Small intestine (tissue), 7 donors: ENCODE measurements at regions not wholly inside any gene's neighbourhood (a gene's known extent, or its start where the extent isn't known, plus 50 kb on each side); places are given as distances from the start of the nearest gene placed in this dataset.

Experiments used
- DNase-seq, 2 donors: peaks; one replicate each; pipeline versions ENCODE4 v3.0.0 to v3.0.0-alpha.2; 2013
- FAIRE-seq: peaks from 2 replicates; lab custom pipeline; 2012; peaks lifted over from hg19 to GRCh38; lab: Jason Lieb, UNC
- H3K27ac ChIP-seq, 3 donors: one replicate each; pipeline ENCODE4 v1.5.1; 2013; ENCODE audit warnings: low read length in 2 of 3, mild to moderate bottlenecking in 2 of 3, control low read depth in 1 of 3, inconsistent platforms in 1 of 3, low read depth in 1 of 3, moderate library complexity in 1 of 3
- H3K27me3 ChIP-seq, 3 donors: one replicate each; pipeline ENCODE4 v1.6.1; 2013; ENCODE audit warnings: low read length in 3 of 3, inconsistent platforms in 1 of 3; ENCODE audit not compliant: control insufficient read depth in 3 of 3, insufficient read depth in 3 of 3
- H3K36me3 ChIP-seq, 3 donors: one replicate each; pipeline ENCODE4 v1.6.1; 2013; ENCODE audit warnings: low read length in 3 of 3, inconsistent platforms in 1 of 3, low read depth in 1 of 3, mild to moderate bottlenecking in 1 of 3, moderate library complexity in 1 of 3; ENCODE audit not compliant: control insufficient read depth in 3 of 3, insufficient read depth in 2 of 3
- H3K4me1 ChIP-seq, 3 donors: one replicate each; pipeline ENCODE4 v1.6.1; 2013; ENCODE audit warnings: low read length in 2 of 3, inconsistent platforms in 1 of 3, low read depth in 1 of 3, mild to moderate bottlenecking in 1 of 3, moderate library complexity in 1 of 3; ENCODE audit not compliant: control insufficient read depth in 3 of 3, insufficient read depth in 2 of 3
- H3K4me3 ChIP-seq, 3 donors: one replicate each; pipeline ENCODE4 v1.5.1; 2013; ENCODE audit warnings: low read length in 3 of 3, control low read depth in 1 of 3, inconsistent platforms in 1 of 3, low read depth in 1 of 3, mild to moderate bottlenecking in 1 of 3, moderate library complexity in 1 of 3
- H3K9me3 ChIP-seq, 2 donors: one replicate each; pipeline ENCODE4 v1.6.1; 2013; ENCODE audit warnings: low read depth in 1 of 2, low read length in 1 of 2; ENCODE audit not compliant: control insufficient read depth in 2 of 2, insufficient read depth in 1 of 2
- WGBS, 3 donors: extraction: QIAGEN DNeasy Blood & Tissue Kit; methylation state at CpG; one replicate each; pipeline ENCODE4 v1.1.7; 2013; 5-methylcytosine and 5-hydroxymethylcytosine counted together
- donor health status: healthy with polysubstance abuse.
- donor health status: control.
- donor health status: control.
- donor health status: Bipolar disorder and iron deficiency.
- donor health status: healthy.

DNA sequence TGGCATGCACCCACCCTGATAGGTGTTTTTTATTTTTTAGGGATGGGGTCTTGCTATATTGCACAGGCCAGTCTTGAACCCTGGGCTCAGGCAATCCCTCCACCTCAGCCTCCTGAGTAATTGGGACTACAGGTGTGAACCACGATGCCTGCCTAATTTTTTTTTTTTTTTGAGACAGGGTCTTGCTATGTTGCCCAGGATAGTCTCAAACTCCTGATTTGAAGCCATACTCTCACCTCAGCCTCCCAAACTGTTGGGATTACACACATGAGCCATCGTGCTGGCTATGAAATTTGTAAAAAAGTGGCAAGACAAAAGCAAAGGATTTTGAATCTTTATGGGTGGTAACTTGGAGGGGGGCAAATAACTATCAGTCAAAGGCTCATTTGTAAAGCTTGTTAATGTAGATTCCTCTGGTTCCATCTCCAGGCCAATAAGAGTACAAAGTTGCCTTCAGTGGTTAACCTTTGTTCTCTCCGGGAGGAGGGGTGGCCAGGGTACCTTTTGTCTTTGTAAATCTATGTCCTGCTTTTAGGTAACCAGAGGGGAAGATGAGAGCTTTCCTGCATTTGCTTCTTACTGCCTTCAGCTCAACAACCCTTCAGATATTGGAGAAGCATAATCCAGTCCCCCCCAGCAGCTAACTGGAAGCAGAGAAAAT is 372.0 kb upstream of the JARID2 start:
- no peak for FAIRE-seq
- WGBS, 3 donors, result 33 to 74% (median 43%) methylated on average over 3 of the region's 3 CpGs
- H3K9me3 ChIP-seq, result no peaks in the 10 kb centered on the region

DNA sequence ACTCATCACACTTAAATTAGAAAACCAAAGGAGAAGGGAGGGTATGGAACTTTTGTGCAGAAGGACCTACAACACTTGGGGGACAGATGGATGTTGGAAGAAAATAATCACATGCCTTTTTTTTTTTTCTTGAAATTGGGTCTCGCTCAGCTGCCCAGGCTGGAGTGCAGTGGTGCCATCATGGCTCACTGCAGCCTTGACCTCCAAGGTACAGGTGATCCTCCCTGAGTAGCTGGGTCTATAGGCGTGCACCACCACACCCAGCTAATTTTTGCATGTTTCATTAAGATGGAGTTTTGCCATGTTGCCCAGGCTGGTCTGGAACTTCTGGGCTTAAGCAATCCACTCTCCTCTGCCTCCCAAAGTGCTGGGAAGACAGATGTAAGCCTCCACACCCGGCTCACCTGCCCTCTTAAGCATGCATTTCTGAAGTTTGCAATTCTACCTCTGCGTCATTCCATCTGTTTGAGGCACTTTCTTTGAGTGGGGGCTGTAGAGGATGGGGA is 370.8 kb upstream of the JARID2 start:
- whole genome bisulfite sequencing, 3 donors, result 96 to 98% (median 96%) methylated on average over 4 of the region's 4 CpGs
- FAIRE-seq, result no peak

More for the DNA sequence above, 372.0 kb upstream of the JARID2 start:
- Histone ChIP-seq H3K27ac (no peak overlapping the region), H3K36me3 (no peaks in the 10 kb centered on the region), H3K4me1 (peaks cover 3 to 5% (median 4%) of the 10 kb centered on the region in 3 donors), H3K4me3 (no peak overlapping the region), H3K27me3 (no peaks in the 10 kb centered on the region)
- peak; percentile 54 to 68 for DNase-seq

DNA sequence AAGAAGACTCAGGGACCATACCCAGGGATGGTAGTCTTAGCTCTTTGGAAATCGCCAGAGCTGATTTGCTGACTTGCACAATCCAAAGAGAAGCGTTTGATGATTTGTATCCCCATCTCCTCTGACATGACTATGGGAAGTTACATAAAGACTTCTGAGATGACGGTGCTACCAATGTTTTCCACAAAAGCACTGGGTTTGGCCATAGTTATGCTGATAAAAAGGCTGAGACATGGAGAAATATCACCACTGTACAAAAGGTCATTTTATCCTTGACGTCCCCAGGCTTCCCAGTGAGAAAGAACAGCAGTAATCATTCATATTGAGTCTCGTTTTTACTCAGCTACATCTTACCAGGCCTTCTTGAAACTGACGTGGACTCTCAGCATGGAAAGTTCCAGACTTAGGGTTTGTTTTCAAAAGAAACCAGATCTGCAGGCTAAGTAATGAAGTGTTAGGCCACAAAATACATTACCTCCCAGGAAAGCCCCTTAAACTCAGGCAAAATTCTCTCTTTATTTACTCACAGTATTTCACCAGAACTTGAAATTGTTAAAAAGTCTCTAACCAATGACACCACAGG is 370.3 kb upstream of the JARID2 start:
- Histone ChIP-seq H3K9me3 (no peaks in the 10 kb centered on the region), H3K4me1 (peaks cover 3 to 5% (median 4%) of the 10 kb centered on the region in 3 donors), H3K27ac (no peak overlapping the region), H3K27me3 (no peaks in the 10 kb centered on the region), H3K36me3 (no peaks in the 10 kb centered on the region), H3K4me3 (no peak overlapping the region)
- FAIRE-seq (no peak), DNase-seq (no peak)
- 64 to 86% (median 76%) methylated on average over 6 of the region's 6 CpGs for WGBS, 3 donors

More for the DNA sequence above, 370.8 kb upstream of the JARID2 start:
- DNase-seq, result no peak
- H3K4me3 ChIP-seq, result no peak overlapping the region
- H3K9me3 ChIP-seq, result no peaks in the 10 kb centered on the region
- no peaks in the 10 kb centered on the region for H3K36me3 ChIP-seq
- peaks cover 3 to 5% (median 4%) of the 10 kb centered on the region in 3 donors for H3K4me1 ChIP-seq
- H3K27me3 ChIP-seq, result no peaks in the 10 kb centered on the region
- H3K27ac ChIP-seq, result no peak overlapping the region

DNA sequence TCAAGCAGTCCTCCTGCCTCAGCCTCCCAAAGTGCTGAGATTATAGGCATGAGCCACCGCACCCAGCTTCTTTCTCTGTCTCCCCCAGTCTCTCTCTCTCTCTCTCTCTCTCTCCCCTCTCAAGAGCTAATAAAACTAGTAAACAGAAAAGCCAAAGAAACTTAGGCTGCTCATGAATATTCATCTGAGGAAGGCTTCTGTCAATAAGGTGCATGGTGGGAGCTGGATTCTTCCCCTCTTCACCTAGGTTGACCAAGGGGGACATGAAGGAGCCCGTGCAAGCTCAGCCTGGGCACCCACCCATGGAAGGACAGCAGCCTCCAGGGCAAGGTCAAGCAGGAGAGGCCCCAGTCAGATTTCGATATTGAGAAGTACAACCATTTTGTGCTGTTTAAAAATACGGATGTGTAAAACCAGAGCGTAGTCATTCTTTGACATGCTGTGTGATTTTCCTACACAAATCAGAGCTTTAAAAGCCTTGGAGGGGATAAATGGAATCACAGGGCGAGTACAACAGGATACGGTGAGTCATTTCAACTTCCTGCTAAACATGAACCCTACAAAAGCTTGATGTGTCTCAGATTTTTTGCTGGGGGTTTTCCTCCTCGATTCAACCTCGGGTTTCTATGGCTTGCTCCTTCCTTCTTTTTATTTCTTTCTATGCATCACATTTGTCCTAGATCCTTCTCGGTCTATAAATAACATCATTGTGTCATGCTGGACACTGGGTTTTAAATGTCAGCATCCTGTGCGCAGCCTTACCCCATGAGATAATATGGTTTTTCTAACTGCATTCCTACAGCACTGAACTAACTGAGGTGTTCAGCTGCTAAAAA is 368.9 kb upstream of the JARID2 start:
- FAIRE-seq, result no peak
- WGBS, 3 donors, result 50 to 72% (median 60%) methylated on average over 11 of the region's 11 CpGs

DNA sequence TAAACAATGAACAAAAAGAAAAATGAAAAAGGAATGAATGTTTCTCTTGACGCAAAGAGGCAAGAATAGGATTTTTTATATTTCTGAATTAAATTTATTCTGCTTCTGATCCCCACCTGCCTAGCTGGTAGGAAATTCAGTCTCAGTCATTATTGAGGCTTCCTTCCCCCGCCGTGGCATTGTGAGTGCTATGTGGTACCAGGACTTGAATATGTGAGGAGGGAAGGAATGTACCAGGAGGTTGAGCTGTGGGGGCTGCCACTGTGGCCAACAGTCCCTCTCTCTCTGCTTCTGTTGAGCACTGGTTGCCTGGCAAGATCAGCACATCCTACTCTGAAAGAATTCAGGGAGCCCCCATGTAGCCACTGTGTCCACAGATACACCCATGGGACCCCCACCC is 368.1 kb upstream of the JARID2 start:
- no peak overlapping the region for H3K4me3 ChIP-seq
- H3K27me3 ChIP-seq, result no peaks in the 10 kb centered on the region
- no peaks in the 10 kb centered on the region for H3K36me3 ChIP-seq
- FAIRE-seq (no peak), DNase-seq (no peak)
- no peaks in the 10 kb centered on the region for H3K9me3 ChIP-seq
- H3K4me1 ChIP-seq, result peaks cover 4 to 6% (median 5%) of the 10 kb centered on the region in 3 donors
- peak overlapping the region in 1 of 3 donors; percentile 30 for H3K27ac ChIP-seq
- 89 to 96% (median 90%) methylated on average over 3 of the region's 3 CpGs for WGBS, 3 donors

More for the DNA sequence above, 368.9 kb upstream of the JARID2 start:
- no peaks in the 10 kb centered on the region for H3K36me3 ChIP-seq
- H3K4me1 ChIP-seq, result peaks cover 3 to 5% (median 4%) of the 10 kb centered on the region in 3 donors
- no peaks in the 10 kb centered on the region for H3K9me3 ChIP-seq
- no peaks in the 10 kb centered on the region for H3K27me3 ChIP-seq
- DNase-seq, result no peak
- H3K27ac ChIP-seq, result peak overlapping the region in 1 of 3 donors; percentile 85
- no peak overlapping the region for H3K4me3 ChIP-seq

DNA sequence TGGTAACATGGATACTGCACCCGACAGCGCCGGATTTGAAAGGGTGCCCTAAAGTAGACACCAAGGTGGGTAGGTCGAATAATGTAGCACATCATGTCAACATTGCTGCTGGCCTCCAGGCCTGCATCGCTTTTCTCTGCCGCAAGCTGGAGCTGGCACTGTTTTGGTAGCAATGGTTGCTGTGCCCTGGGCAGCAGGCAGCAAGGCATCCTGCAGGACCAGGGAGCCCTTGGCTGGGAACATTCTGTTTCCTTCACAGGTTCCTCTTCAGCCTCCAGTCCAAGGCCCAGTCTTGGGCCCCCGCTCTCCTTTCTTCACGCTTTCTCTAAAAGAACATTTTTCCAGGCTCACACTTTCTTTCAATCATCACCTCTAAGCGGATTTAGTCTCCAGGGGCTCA is 365.8 kb upstream of the JARID2 start:
- Histone ChIP-seq H3K27me3 (no peaks in the 10 kb centered on the region), H3K9me3 (no peaks in the 10 kb centered on the region), H3K4me1 (peaks cover 0 to 4% (median 2%) of the 10 kb centered on the region in 3 donors), H3K4me3 (no peak overlapping the region), H3K27ac (peak overlapping the region in 1 of 3 donors; percentile 8), H3K36me3 (no peaks in the 10 kb centered on the region)
- WGBS, 3 donors, result 95 to 98% (median 96%) methylated on average over 9 of the region's 9 CpGs
- no peak for DNase-seq
- FAIRE-seq, result no peak

DNA sequence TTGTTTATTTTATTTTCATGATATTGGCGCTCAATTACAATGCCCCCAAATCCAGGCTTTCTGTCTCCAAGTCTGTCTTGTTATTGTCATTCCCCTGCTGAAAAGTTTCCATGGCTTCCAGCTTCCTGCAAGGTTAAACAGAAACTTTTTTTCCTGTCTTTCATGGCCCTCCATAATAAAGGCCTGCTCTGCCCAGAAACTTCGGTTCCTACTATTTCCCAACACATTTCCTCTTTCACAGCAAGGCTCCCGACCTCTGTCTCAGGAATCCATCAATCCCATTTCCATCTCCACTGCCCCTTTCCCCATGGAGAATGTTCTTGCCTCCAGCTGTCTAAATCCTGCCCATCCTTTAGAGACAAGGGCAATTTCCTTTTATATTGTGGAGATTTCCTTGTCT is 365.2 kb upstream of the JARID2 start:
- Histone ChIP-seq H3K4me1 (peaks cover 0 to 4% (median 2%) of the 10 kb centered on the region in 3 donors), H3K27ac (no peak overlapping the region), H3K9me3 (no peaks in the 10 kb centered on the region), H3K27me3 (no peaks in the 10 kb centered on the region), H3K4me3 (no peak overlapping the region), H3K36me3 (no peaks in the 10 kb centered on the region)
- DNase-seq (no peak), FAIRE-seq (no peak)
- WGBS, 3 donors, result 53 to 76% (median 68%) methylated on average over 3 of the region's 3 CpGs

DNA sequence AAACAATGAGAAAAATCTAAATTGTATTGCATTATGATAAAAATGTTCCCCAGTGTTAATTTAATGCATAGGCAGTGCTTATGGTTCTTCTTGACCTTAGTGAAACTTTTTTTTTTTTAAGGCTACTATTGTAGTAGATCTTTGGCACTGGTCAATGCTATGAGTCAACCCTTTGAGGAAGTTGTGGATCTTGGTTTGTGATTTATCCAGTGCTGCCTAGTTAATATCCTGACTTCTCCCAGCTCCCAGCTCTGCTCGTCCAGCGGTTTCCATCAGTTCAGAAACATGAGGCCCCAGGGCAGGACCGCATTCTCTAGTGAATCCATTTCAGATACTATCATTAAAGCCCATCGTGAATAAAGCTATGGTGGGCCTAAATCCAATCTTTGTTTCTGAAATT is 364.5 kb upstream of the JARID2 start:
- Histone ChIP-seq H3K9me3 (no peaks in the 10 kb centered on the region), H3K27ac (peak overlapping the region in 1 of 3 donors; percentile 21), H3K36me3 (no peaks in the 10 kb centered on the region), H3K27me3 (no peaks in the 10 kb centered on the region), H3K4me1 (peaks cover 0 to 4% (median 2%) of the 10 kb centered on the region in 3 donors), H3K4me3 (no peak overlapping the region)
- FAIRE-seq (no peak), DNase-seq (peak in 1 of 2 donors; percentile 60)
- 79 to 97% (median 91%) methylated on average over 4 of the region's 4 CpGs for WGBS, 3 donors
